ENCODE measurements at regions not wholly inside any gene's neighbourhood (a gene's known extent, or its start where the extent isn't known, plus 50 kb on each side); places are given as distances from the start of the nearest gene placed in this dataset.

DNA sequence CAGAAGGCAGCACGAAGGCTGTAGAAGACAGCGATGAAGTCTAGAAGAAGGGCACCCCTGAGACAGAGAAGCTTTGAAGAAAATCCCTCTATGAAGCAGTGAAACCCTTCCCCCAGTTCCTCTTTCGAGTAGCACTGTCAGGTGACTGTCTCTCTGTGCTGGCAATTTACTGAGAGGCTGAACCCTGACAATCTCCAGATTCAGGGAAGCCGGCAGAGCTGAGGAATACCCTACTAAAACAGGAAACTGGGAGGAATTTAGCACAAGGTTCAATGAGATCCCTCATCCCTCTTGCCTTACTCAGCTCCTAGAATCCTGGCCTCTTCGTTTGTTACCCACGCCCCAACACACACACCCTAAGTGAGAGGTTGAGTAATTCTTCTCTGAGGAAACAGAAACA, 239.7 kb upstream of the NOCT start:
- TF ChIP-seq, protein P1, sequence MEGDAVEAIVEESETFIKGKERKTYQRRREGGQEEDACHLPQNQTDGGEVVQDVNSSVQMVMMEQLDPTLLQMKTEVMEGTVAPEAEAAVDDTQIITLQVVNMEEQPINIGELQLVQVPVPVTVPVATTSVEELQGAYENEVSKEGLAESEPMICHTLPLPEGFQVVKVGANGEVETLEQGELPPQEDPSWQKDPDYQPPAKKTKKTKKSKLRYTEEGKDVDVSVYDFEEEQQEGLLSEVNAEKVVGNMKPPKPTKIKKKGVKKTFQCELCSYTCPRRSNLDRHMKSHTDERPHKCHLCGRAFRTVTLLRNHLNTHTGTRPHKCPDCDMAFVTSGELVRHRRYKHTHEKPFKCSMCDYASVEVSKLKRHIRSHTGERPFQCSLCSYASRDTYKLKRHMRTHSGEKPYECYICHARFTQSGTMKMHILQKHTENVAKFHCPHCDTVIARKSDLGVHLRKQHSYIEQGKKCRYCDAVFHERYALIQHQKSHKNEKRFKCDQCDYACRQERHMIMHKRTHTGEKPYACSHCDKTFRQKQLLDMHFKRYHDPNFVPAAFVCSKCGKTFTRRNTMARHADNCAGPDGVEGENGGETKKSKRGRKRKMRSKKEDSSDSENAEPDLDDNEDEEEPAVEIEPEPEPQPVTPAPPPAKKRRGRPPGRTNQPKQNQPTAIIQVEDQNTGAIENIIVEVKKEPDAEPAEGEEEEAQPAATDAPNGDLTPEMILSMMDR (IDR thresholded peaks at IDR 0.05): no peak
- no peak for TF ChIP-seq POLR2A (IDR thresholded peaks at IDR 0.05)
